SK-N-MC (cell line): ENCODE measurements at regions not wholly inside any gene's neighbourhood (a gene's known extent, or its start where the extent isn't known, plus 50 kb on each side); places are given as distances from the start of the nearest gene placed in this dataset.

Source experiments
- EZH2 ChIP-seq: fragments of 200-600 bp; sonication (generic); IDR thresholded peaks from one replicate; pipeline ENCODE4 v1.6.1; 2017; ENCODE audit warnings: antibody characterized with exemption
- FOXP2 ChIP-seq: optimal IDR thresholded peaks from 2 replicates; pipeline ENCODE3; 2011; ENCODE audit warnings: mild to moderate bottlenecking, moderate library complexity; ENCODE audit not compliant: insufficient read depth; ENCODE audit errors: extremely low read length, control extremely low read depth
- POLR2AphosphoS5 ChIP-seq: IDR thresholded peaks from 2 replicates; pipeline ENCODE4 v1.6.1; 2012; ENCODE audit warnings: mild to moderate bottlenecking, low read depth, low read length, borderline replicate concordance

DNA sequence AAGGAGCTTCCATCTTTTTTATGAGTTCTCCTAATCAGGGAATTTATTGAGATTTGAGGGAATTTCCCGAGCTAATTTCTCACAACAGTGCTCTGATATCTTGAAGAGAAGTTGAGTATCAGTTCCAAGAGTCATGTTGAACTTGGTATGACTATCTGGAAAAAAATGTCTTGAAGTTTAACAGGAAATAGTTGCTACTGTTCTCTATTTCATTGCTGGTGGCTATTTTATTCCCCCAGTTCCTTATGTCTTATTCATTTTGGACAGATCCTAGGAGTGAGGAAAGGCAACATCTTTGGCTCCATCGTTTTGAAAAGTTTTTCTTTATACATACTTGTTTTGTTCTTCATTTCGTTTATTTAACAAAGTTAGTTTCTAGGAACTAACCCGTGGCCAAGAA is 307.8 kb upstream of the AGTR1 start:
- no peak for TF ChIP-seq POLR2AphosphoS5
- TF ChIP-seq FOXP2, result no peak
- no peak for TF ChIP-seq EZH2
